ENCODE measurements at regions not wholly inside any gene's neighbourhood (a gene's known extent, or its start where the extent isn't known, plus 50 kb on each side); places are given as distances from the start of the nearest gene placed in this dataset.
"Not testable (repeated sequence)": the region's sequence is repeated elsewhere in the genome, so short reads cannot be mapped to it uniquely, and the experiment has no call there.

GRCh38 chr2:187610450-187610849, 56.2 kb upstream of the TFPI start:
- not testable (repeated sequence) for DNase-seq (ENCODE audit: low spot score)

GRCh38 chr2:187612857-187613256, 58.6 kb upstream of the TFPI start:
- DNase-seq (ENCODE audit: low spot score), result no peak

- DNase-seq (ENCODE audit: low spot score), result no peak
Measured at GRCh38 chr2:187614756-187615155, 60.5 kb upstream of the TFPI start.

GRCh38 chr2:187615364-187615763, 61.1 kb upstream of the TFPI start:
- DNase-seq (ENCODE audit: low spot score), result no peak

- no peak for DNase-seq (ENCODE audit: low spot score)
Measured at GRCh38 chr2:187615902-187616301, 61.7 kb upstream of the TFPI start.

GRCh38 chr2:187617120-187617519, 62.9 kb upstream of the TFPI start:
- DNase-seq (ENCODE audit: low spot score), result no peak

- DNase-seq (ENCODE audit: low spot score), result no peak
Measured at GRCh38 chr2:187617905-187618304, 63.7 kb upstream of the TFPI start.

GRCh38 chr2:187618813-187619212, 64.6 kb upstream of the TFPI start:
- DNase-seq (ENCODE audit: low spot score), result no peak

- no peak for DNase-seq (ENCODE audit: low spot score)
Measured at GRCh38 chr2:187627153-187627552, 72.9 kb upstream of the TFPI start.

GRCh38 chr2:187636731-187637391, 82.6 kb upstream of the TFPI start:
- DNase-seq (ENCODE audit: low spot score), result not testable (repeated sequence)

GRCh38 chr2:187637392-187637740, 83.1 kb upstream of the TFPI start:
- not testable (repeated sequence) for DNase-seq (ENCODE audit: low spot score)

- not testable (repeated sequence) for DNase-seq (ENCODE audit: low spot score)
Measured at GRCh38 chr2:187637771-187638170, 83.5 kb upstream of the TFPI start.

GRCh38 chr2:187638840-187639239, 84.6 kb upstream of the TFPI start:
- no peak for DNase-seq (ENCODE audit: low spot score)

GRCh38 chr2:187640926-187641510, 86.8 kb upstream of the TFPI start:
- DNase-seq (ENCODE audit: low spot score), result no peak

- DNase-seq (ENCODE audit: low spot score), result no peak
Measured at GRCh38 chr2:187642498-187642897, 88.3 kb upstream of the TFPI start.

- DNase-seq (ENCODE audit: low spot score), result no peak
Measured at GRCh38 chr2:187644486-187644885, 90.3 kb upstream of the TFPI start.

- no peak for DNase-seq (ENCODE audit: low spot score)
Measured at GRCh38 chr2:187644981-187645380, 90.7 kb upstream of the TFPI start.

GRCh38 chr2:187646556-187646955, 92.3 kb upstream of the TFPI start:
- DNase-seq (ENCODE audit: low spot score), result no peak

- DNase-seq (ENCODE audit: low spot score), result no peak
Measured at GRCh38 chr2:187654535-187654934, 100.3 kb upstream of the TFPI start.

GRCh38 chr2:187655001-187655400, 100.8 kb upstream of the TFPI start:
- DNase-seq (ENCODE audit: low spot score), result no peak

- DNase-seq (ENCODE audit: low spot score), result no peak
Measured at GRCh38 chr2:187656123-187656522, 101.9 kb upstream of the TFPI start.

GRCh38 chr2:187658952-187659525, 104.8 kb upstream of the TFPI start:
- no peak for DNase-seq (ENCODE audit: low spot score)

- not testable (repeated sequence) for DNase-seq (ENCODE audit: low spot score)
Measured at GRCh38 chr2:187676050-187676449, 121.8 kb upstream of the TFPI start.

- DNase-seq (ENCODE audit: low spot score), result no peak
Measured at GRCh38 chr2:187679454-187679853, 125.2 kb upstream of the TFPI start.
